HepG2 (cell line): ENCODE measurements at regions not wholly inside any gene's neighbourhood (a gene's known extent, or its start where the extent isn't known, plus 50 kb on each side); places are given as distances from the start of the nearest gene placed in this dataset.

Experiments used
- ATAC-seq: fragments of 200-7000 bp; cut with Tn5 transposase; 3 replicates; pipeline ENCODE4 v1.9.1; 2020; ENCODE audit warnings: mild to moderate bottlenecking, moderate library complexity
- BruUV-seq: library from RNA; stranded (reverse); fragments of 400-500 nt; replicated peaks from 2 replicates; lab custom pipeline; 2021; lab: Mats Ljungman, UMichigan
- CTCF ChIA-PET: fragments of 300-600 bp; formaldehyde crosslinking; extraction: SDS; loops from one replicate; lab custom pipeline; 2021; ENCODE audit warnings: low total read pairs, inconsistent platforms, low intra/inter-chr PET ratio; lab: Yijun Ruan, JAX
- POLR2A ChIA-PET: fragments of 350-600 bp; sonication (Branson Sonifier 250); formaldehyde crosslinking; loops from one replicate; lab custom pipeline; 2020; ENCODE audit warnings: antibody characterized with exemption, inconsistent platforms; lab: Yijun Ruan, JAX
- DNase-seq: peaks from one replicate; pipeline ENCODE4 v3.0.0-alpha.2; 2015; ENCODE audit warnings: low spot score
- FAIRE-seq: peaks from 3 replicates; lab custom pipeline; 2011; peaks lifted over from hg19 to GRCh38; lab: Jason Lieb, UNC
- H2AFZ ChIP-seq: one replicate; pipeline ENCODE4 v1.6.1; 2011; ENCODE audit warnings: low read length, inconsistent platforms
- H3K27ac ChIP-seq: fragments of 300-600 bp; 3 replicates; pipeline ENCODE4 v1.8.0; 2011; ENCODE audit warnings: mixed run types, mild to moderate bottlenecking, mixed read lengths, low read length, inconsistent platforms; ENCODE audit not compliant: insufficient read depth; ENCODE audit errors: extremely low read length
- H3K27me3 ChIP-seq, 2 experiments: fragments of 200-600 bp in 1 of 2; 2 replicates in 1 of 2; 3 replicates in 1 of 2; pipeline versions ENCODE4 v1.6.0 to v1.8.0; 2011; ENCODE audit warnings: low read length in 2 of 2, mild to moderate bottlenecking in 2 of 2, moderate library complexity in 2 of 2, inconsistent platforms in 1 of 2; ENCODE audit not compliant: insufficient read depth in 2 of 2, control insufficient read depth in 1 of 2
- H3K36me3 ChIP-seq, 2 experiments: fragments of 200-600 bp in 1 of 2; replicated peaks in 1 of 2; 2 replicates in 1 of 2; 3 replicates in 1 of 2; pipeline versions ENCODE4 v1.5.1 to v1.8.0; 2011; ENCODE audit warnings: low read length in 2 of 2, inconsistent platforms in 1 of 2; ENCODE audit not compliant: insufficient read depth in 2 of 2, control insufficient read depth in 1 of 2
- H3K4me1 ChIP-seq: 2 replicates; pipeline ENCODE4 v1.5.1; 2012; ENCODE audit warnings: low read length, inconsistent platforms; ENCODE audit not compliant: insufficient read depth
- H3K4me2 ChIP-seq: 2 replicates; pipeline ENCODE4 v1.6.0; 2011; ENCODE audit warnings: low read depth, low read length, inconsistent platforms
- H3K4me3 ChIP-seq, 3 experiments: fragments of 200-600 bp in 1 of 3; sonication (generic), shearing (Covaris generic) in 1 of 3; replicated peaks in 1 of 3; 2 replicates each; pipeline ENCODE4 v1.5.1; 2011 to 2016; ENCODE audit warnings: low read length in 3 of 3, inconsistent platforms in 2 of 3, low read depth in 2 of 3, mild to moderate bottlenecking in 2 of 3, control low read depth in 1 of 3, mixed read lengths in 1 of 3; ENCODE audit not compliant: insufficient read depth in 1 of 3
- H3K79me2 ChIP-seq: one replicate; pipeline ENCODE4 v1.6.1; 2011; ENCODE audit warnings: low read length, inconsistent platforms; ENCODE audit not compliant: insufficient read depth
- H3K9ac ChIP-seq: 2 replicates; pipeline ENCODE4 v1.6.0; 2011; ENCODE audit warnings: mild to moderate bottlenecking, low read depth, low read length, inconsistent platforms; ENCODE audit not compliant: insufficient read depth
- H3K9me3 ChIP-seq: 2 replicates; pipeline ENCODE4 v1.5.1; 2012; ENCODE audit warnings: mild to moderate bottlenecking, low read length
- H4K20me1 ChIP-seq: 2 replicates; pipeline ENCODE4 v1.6.0; 2011; ENCODE audit warnings: inconsistent platforms, mild to moderate bottlenecking, low read length, moderate library complexity; ENCODE audit not compliant: insufficient read depth
- GTF3A ChIP-seq: sonication (generic); formaldehyde crosslinking; conservative IDR thresholded peaks from 2 replicates; pipeline ENCODE4 v1.4.0; 2020; ENCODE audit warnings: mild to moderate bottlenecking, missing genetic modification reagents
- ZFP1 ChIP-seq: IDR thresholded peaks from 2 replicates; pipeline ENCODE4 v1.6.1; 2016
- ZMAT3 ChIP-seq: sonication (generic); formaldehyde crosslinking; conservative IDR thresholded peaks from 2 replicates; pipeline ENCODE4 v1.7.0; 2021; ENCODE audit warnings: missing genetic modification reagents
- ZNF567 ChIP-seq: sonication (generic); formaldehyde crosslinking; IDR thresholded peaks from 2 replicates; pipeline ENCODE4 v1.8.1; 2023; ENCODE audit warnings: mild to moderate bottlenecking, missing genetic modification reagents, borderline replicate concordance
- ZNF572 ChIP-seq: sonication (generic); formaldehyde crosslinking; IDR thresholded peaks from 2 replicates; pipeline ENCODE4 v1.5.1; 2020; ENCODE audit warnings: mild to moderate bottlenecking, missing genetic modification reagents
- ZNF646 ChIP-seq: sonication (generic); formaldehyde crosslinking; IDR thresholded peaks from 2 replicates; pipeline ENCODE4 v1.9.0; 2021; ENCODE audit warnings: mild to moderate bottlenecking, missing genetic modification reagents
- ZNF788 ChIP-seq: sonication (generic); formaldehyde crosslinking; IDR thresholded peaks from 2 replicates; pipeline ENCODE4 v1.5.0; 2020; ENCODE audit warnings: mild to moderate bottlenecking, missing genetic modification reagents, borderline replicate concordance
- WGBS: methylation state at CpG from one replicate; pipeline ENCODE4 v1.1.6; 2017; ENCODE audit warnings: low lambda C conversion rate; 5-methylcytosine and 5-hydroxymethylcytosine counted together
- in situ Hi-C: cut with HindIII; loops from 2 replicates; pipeline ENCODE4 v1.10.0; 2017; ENCODE audit warnings: low pct_unique_long_range_greater_than_20kb; ENCODE audit not compliant: extremely low pct_ligation_motif_present
- intact Hi-C: fragments of 100-400 bp; cut with micrococcal nuclease; formaldehyde crosslinking; loops from one replicate; pipeline ENCODE4 v1.10.0; 2022; ENCODE audit not compliant: unreplicated experiment
- TF ChIP-seq, protein P1 (sequence below): sonication (generic); formaldehyde crosslinking; IDR thresholded peaks from 2 replicates; pipeline ENCODE4 v1.5.1; 2020; ENCODE audit warnings: missing genetic modification reagents, mild to moderate bottlenecking, borderline replicate concordance

- no peak for DNase-seq
These were observed 59.7 kb upstream of the TBX20 start for GRCh38 chr7:35313575-35313974.

More at GRCh38 chr7:35313575-35313974, 59.7 kb upstream of the TBX20 start:
- no TSS peak for BruUV-seq
- Histone ChIP-seq H3K4me1 (no peaks in the 10 kb centered on the region), H3K36me3 (no peaks in the 10 kb centered on the region), H3K27me3 (no peaks in the 10 kb centered on the region), H3K9me3 (no peaks in the 10 kb centered on the region), H2AFZ (no peak overlapping the region), H3K79me2 (no peaks in the 10 kb centered on the region), H3K4me3 (no peak overlapping the region), H3K4me2 (no peak overlapping the region), H3K27ac (no peak overlapping the region), H4K20me1 (no peaks in the 10 kb centered on the region), H3K9ac (no peak overlapping the region)
- in situ Hi-C loops: no loop called here
- no peak for TF ChIP-seq ZFP1 (CRISPR knock-in tag)
- TF ChIP-seq, protein P1, sequence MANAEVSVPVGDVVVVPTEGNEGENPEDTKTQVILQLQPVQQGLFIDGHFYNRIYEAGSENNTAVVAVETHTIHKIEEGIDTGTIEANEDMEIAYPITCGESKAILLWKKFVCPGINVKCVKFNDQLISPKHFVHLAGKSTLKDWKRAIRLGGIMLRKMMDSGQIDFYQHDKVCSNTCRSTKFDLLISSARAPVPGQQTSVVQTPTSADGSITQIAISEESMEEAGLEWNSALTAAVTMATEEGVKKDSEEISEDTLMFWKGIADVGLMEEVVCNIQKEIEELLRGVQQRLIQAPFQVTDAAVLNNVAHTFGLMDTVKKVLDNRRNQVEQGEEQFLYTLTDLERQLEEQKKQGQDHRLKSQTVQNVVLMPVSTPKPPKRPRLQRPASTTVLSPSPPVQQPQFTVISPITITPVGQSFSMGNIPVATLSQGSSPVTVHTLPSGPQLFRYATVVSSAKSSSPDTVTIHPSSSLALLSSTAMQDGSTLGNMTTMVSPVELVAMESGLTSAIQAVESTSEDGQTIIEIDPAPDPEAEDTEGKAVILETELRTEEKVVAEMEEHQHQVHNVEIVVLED (CRISPR knock-in tag): no peak
- no peak for TF ChIP-seq ZNF572 (CRISPR knock-in tag)
- TF ChIP-seq ZNF646 (CRISPR knock-in tag): no peak
- TF ChIP-seq ZNF788: no peak
- TF ChIP-seq ZMAT3 (CRISPR knock-in tag): no peak
- TF ChIP-seq GTF3A (CRISPR knock-in tag): no peak
- TF ChIP-seq ZNF567 (CRISPR knock-in tag): no peak
- 0% methylated on average over 1 of the region's 1 CpG for WGBS
- FAIRE-seq (no peak), ATAC-seq (no peak)
- intact Hi-C loops: no loop called here
- CTCF ChIA-PET: no interaction called here
- POLR2A ChIA-PET: no interaction called here
